ENCODE measurements at regions not wholly inside any gene's neighbourhood (a gene's known extent, or its start where the extent isn't known, plus 50 kb on each side); places are given as distances from the start of the nearest gene placed in this dataset.
"Not testable (repeated sequence)": the region's sequence is repeated elsewhere in the genome, so short reads cannot be mapped to it uniquely, and the experiment has no call there.

DNA sequence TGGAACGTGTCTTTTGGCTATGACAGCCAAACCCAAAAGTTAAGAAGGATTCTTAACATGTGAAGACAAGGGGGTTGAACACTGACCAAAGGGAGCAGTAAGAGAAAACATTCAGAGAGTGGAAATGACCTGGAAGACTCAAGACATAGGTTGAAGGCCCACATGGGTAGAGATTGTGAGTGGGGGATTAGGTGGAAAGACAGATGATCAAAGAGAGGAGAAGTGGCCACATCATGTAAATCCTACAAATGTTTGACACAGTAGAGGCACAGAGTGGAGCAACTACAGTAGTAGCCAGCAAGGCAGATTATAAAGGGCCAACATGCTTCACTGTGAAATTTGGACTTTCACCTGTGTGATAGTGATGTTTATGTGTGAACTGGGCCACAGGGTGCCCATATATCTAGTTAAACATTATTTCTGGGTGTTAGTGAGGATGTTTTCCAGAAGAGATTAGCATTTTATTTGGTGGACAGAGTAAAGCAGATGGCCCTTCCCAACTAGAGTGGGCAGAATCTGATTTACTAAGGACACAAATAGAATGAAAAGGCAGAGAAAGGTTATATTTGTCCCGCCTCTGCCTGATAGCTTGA is 559.3 kb downstream of the RAB28 start:
- no peaks in the 10 kb centered on the region for H3K4me1 ChIP-seq (ENCODE audit: low read depth, poor library complexity, severe bottlenecking)
- H3K9ac ChIP-seq, result no peak overlapping the region
- H3K4me3 ChIP-seq (IDR thresholded peaks at IDR 0.05; ENCODE audit: insufficient read depth, low read depth, low read length), result no peak overlapping the region
- no peak overlapping the region for H2AFZ ChIP-seq (ENCODE audit: low read depth)
- no peaks in the 10 kb centered on the region for H3K27me3 ChIP-seq (ENCODE audit: insufficient read depth, low read depth)
- no peak overlapping the region for H3K27ac ChIP-seq
- no peak for TF ChIP-seq CTCF (conservative IDR thresholded peaks at IDR 0.05; ENCODE audit: low read depth, low read length)
- no peaks in the 10 kb centered on the region for H3K36me3 ChIP-seq (ENCODE audit: insufficient read depth)
- no peaks in the 10 kb centered on the region for H4K20me1 ChIP-seq (ENCODE audit: insufficient read depth)
- H3K4me2 ChIP-seq, result no peak overlapping the region
- H3K79me2 ChIP-seq (ENCODE audit: insufficient read depth, low read depth), result no peaks in the 10 kb centered on the region

DNA sequence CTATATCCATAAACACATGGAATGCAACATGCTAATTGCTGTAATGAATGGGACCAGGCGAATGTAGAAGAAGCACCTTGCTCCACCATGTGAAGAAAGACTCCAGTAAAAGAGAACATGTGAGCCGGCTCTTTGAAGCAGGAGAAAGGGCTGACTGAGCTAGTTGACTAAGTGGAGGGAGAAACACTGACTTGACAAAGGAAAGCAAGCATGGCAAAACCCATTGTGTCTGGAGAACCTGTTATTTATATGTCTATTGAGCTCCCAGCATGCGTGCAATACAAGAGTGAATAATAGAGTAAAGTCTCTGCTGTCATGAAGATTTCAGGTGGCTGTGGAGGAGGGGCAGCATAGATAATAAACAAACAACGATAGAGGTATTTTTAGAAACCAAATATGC is 559.9 kb downstream of the RAB28 start:
- H3K27me3 ChIP-seq (ENCODE audit: insufficient read depth, low read depth), result no peaks in the 10 kb centered on the region
- no peaks in the 10 kb centered on the region for H3K36me3 ChIP-seq (ENCODE audit: insufficient read depth)
- no peaks in the 10 kb centered on the region for H3K79me2 ChIP-seq (ENCODE audit: insufficient read depth, low read depth)
- H3K27ac ChIP-seq, result no peak overlapping the region
- H3K4me2 ChIP-seq, result no peak overlapping the region
- no peak overlapping the region for H3K4me3 ChIP-seq (IDR thresholded peaks at IDR 0.05; ENCODE audit: insufficient read depth, low read depth, low read length)
- TF ChIP-seq CTCF (conservative IDR thresholded peaks at IDR 0.05; ENCODE audit: low read depth, low read length), result no peak
- no peak overlapping the region for H2AFZ ChIP-seq (ENCODE audit: low read depth)
- H3K9ac ChIP-seq, result no peak overlapping the region
- no peaks in the 10 kb centered on the region for H3K4me1 ChIP-seq (ENCODE audit: low read depth, poor library complexity, severe bottlenecking)
- no peaks in the 10 kb centered on the region for H4K20me1 ChIP-seq (ENCODE audit: insufficient read depth)

DNA sequence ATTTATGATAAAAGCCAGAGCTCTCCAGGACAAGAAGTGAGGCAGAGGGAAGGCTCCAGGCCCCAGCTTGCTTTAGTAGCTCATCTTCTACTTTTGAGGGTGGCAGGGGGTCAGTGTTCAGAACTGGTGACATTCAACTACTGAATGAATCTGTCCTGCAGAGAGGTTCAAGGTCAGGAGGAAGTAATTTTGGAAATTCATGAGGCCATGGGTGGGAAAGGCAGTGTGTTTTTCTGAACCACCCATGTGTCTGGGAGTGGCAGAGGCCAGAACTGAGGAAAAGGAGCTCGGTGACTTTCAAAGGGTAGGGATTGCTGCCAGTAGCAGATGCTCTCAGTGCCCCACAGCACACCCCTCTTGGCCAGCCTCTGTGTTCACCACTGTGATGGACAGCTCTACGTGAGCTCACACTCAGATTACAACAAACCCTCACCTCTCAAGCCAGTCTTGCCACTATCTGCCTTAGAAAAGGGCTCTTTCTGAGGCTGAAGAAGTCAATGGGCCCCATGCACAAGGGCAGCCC is 571.2 kb downstream of the RAB28 start:
- H3K4me1 ChIP-seq (ENCODE audit: low read depth, poor library complexity, severe bottlenecking), result no peaks in the 10 kb centered on the region
- no peak for TF ChIP-seq CTCF (conservative IDR thresholded peaks at IDR 0.05; ENCODE audit: low read depth, low read length)
- H3K79me2 ChIP-seq (ENCODE audit: insufficient read depth, low read depth), result no peaks in the 10 kb centered on the region
- H3K27ac ChIP-seq, result no peak overlapping the region
- no peaks in the 10 kb centered on the region for H3K27me3 ChIP-seq (ENCODE audit: insufficient read depth, low read depth)
- H3K36me3 ChIP-seq (ENCODE audit: insufficient read depth), result no peaks in the 10 kb centered on the region
- H3K4me2 ChIP-seq, result no peak overlapping the region
- no peak overlapping the region for H3K9ac ChIP-seq
- H3K4me3 ChIP-seq (IDR thresholded peaks at IDR 0.05; ENCODE audit: insufficient read depth, low read depth, low read length), result no peak overlapping the region
- no peaks in the 10 kb centered on the region for H4K20me1 ChIP-seq (ENCODE audit: insufficient read depth)
- H2AFZ ChIP-seq (ENCODE audit: low read depth), result no peak overlapping the region

GRCh38 chr4:12911750-12912358 is 572.3 kb downstream of the RAB28 start:
- Histone ChIP-seq H3K4me2 (no peak overlapping the region), H4K20me1 (ENCODE audit: insufficient read depth) (no peaks in the 10 kb centered on the region), H3K27ac (no peak overlapping the region), H3K36me3 (ENCODE audit: insufficient read depth) (no peaks in the 10 kb centered on the region), H3K79me2 (ENCODE audit: insufficient read depth, low read depth) (no peaks in the 10 kb centered on the region), H3K9ac (no peak overlapping the region), H3K27me3 (ENCODE audit: insufficient read depth, low read depth) (no peaks in the 10 kb centered on the region), H3K4me1 (ENCODE audit: low read depth, poor library complexity, severe bottlenecking) (no peaks in the 10 kb centered on the region), H3K4me3 (IDR thresholded peaks at IDR 0.05; ENCODE audit: insufficient read depth, low read depth, low read length) (no peak overlapping the region), H2AFZ (ENCODE audit: low read depth) (no peak overlapping the region)
- TF ChIP-seq CTCF (conservative IDR thresholded peaks at IDR 0.05; ENCODE audit: low read depth, low read length), result no peak

- not testable (repeated sequence) for H3K4me1 ChIP-seq (ENCODE audit: low read depth, poor library complexity, severe bottlenecking); H4K20me1 ChIP-seq (ENCODE audit: insufficient read depth); H3K27ac ChIP-seq; H3K9ac ChIP-seq; H3K79me2 ChIP-seq (ENCODE audit: insufficient read depth, low read depth); H3K4me3 ChIP-seq (IDR thresholded peaks at IDR 0.05; ENCODE audit: insufficient read depth, low read depth, low read length); H3K36me3 ChIP-seq (ENCODE audit: insufficient read depth); H3K27me3 ChIP-seq (ENCODE audit: insufficient read depth, low read depth); H3K4me2 ChIP-seq; H2AFZ ChIP-seq (ENCODE audit: low read depth)
These were observed 580.5 kb downstream of the RAB28 start for GRCh38 chr4:12903640-12904039.

Measured in KMS-11 (cell line).